GM11168 (cell line): ENCODE measurements at regions not wholly inside any gene's neighbourhood (a gene's known extent, or its start where the extent isn't known, plus 50 kb on each side); places are given as distances from the start of the nearest gene placed in this dataset.
"Not testable (repeated sequence)": the region's sequence is repeated elsewhere in the genome, so short reads cannot be mapped to it uniquely, and the experiment has no call there.

Experiments used
- in situ Hi-C: fragments of 300-500 bp; cut with MboI; formaldehyde crosslinking; loops from one replicate; pipeline ENCODE4 v1.12.0; 2022; ENCODE audit warnings: low sequenced_read_pairs; ENCODE audit not compliant: unreplicated experiment

GRCh38 chr18:47689371-47689770 lies 241.1 kb downstream of the SMAD2 start:
- in situ Hi-C loops, result no loop called here

GRCh38 chr18:47686806-47687205 lies 243.7 kb downstream of the SMAD2 start:
- in situ Hi-C loops, result no loop called here

GRCh38 chr18:47683774-47684173 lies 246.7 kb downstream of the SMAD2 start:
- in situ Hi-C loops, result no loop called here

- in situ Hi-C loops, result no loop called here
Observed at GRCh38 chr18:47682876-47683275, 247.6 kb downstream of the SMAD2 start.

GRCh38 chr18:47680488-47680887 lies 250.0 kb downstream of the SMAD2 start:
- in situ Hi-C loops, result no loop called here

- in situ Hi-C loops, result no loop called here
Observed at GRCh38 chr18:47679864-47680263, 250.6 kb downstream of the SMAD2 start.

GRCh38 chr18:47677952-47678351 lies 252.5 kb downstream of the SMAD2 start:
- in situ Hi-C loops, result no loop called here

- in situ Hi-C loops, result no loop called here
Observed at GRCh38 chr18:47669815-47670214, 260.6 kb downstream of the SMAD2 start.

- in situ Hi-C loops, result no loop called here
Observed at GRCh38 chr18:47658498-47658897, 272.0 kb downstream of the SMAD2 start.

- in situ Hi-C loops, result no loop called here
Observed at GRCh38 chr18:47654988-47655387, 275.5 kb downstream of the SMAD2 start.

- in situ Hi-C loops, result no loop called here
Observed at GRCh38 chr18:47644896-47645295, 285.6 kb downstream of the SMAD2 start.

GRCh38 chr18:47637551-47637950 lies 292.9 kb downstream of the SMAD2 start:
- in situ Hi-C loops, result not testable (repeated sequence)

GRCh38 chr18:47635416-47635815 lies 295.0 kb downstream of the SMAD2 start:
- in situ Hi-C loops, result no loop called here

- in situ Hi-C loops, result no loop called here
Observed at GRCh38 chr18:47632970-47633635, 297.4 kb downstream of the SMAD2 start.

GRCh38 chr18:47628893-47629292 lies 301.6 kb downstream of the SMAD2 start:
- in situ Hi-C loops, result no loop called here

- in situ Hi-C loops, result no loop called here
Observed at GRCh38 chr18:47628240-47628781, 302.1 kb downstream of the SMAD2 start.

- in situ Hi-C loops, result no loop called here
Observed at GRCh38 chr18:47627030-47627429, 303.4 kb downstream of the SMAD2 start.

GRCh38 chr18:47619771-47620448 lies 310.5 kb downstream of the SMAD2 start:
- in situ Hi-C loops, result no loop called here

- in situ Hi-C loops, result no loop called here
Observed at GRCh38 chr18:47618758-47619157, 311.7 kb downstream of the SMAD2 start.

- in situ Hi-C loops, result no loop called here
Observed at GRCh38 chr18:47615043-47615442, 315.4 kb downstream of the SMAD2 start.

- in situ Hi-C loops, result no loop called here
Observed at GRCh38 chr18:47613929-47614328, 316.5 kb downstream of the SMAD2 start.

GRCh38 chr18:47611649-47612048 lies 318.8 kb downstream of the SMAD2 start:
- in situ Hi-C loops, result no loop called here
